GM23338 (cell line): ENCODE measurements at regions not wholly inside any gene's neighbourhood (a gene's known extent, or its start where the extent isn't known, plus 50 kb on each side); places are given as distances from the start of the nearest gene placed in this dataset.

Experiments used
- ATAC-seq: fragments of 200-7000 bp; cut with Tn5 transposase; 3 replicates; pipeline ENCODE4 v1.9.1; 2020
- DNase-seq: peaks from one replicate; pipeline ENCODE4 v3.0.0-alpha.2; 2015; ENCODE audit warnings: low spot score
- H2AFZ ChIP-seq: fragments of 200-600 bp; sonication (generic); 2 replicates; pipeline ENCODE4 v1.8.0; 2016; ENCODE audit warnings: antibody characterized with exemption, mild to moderate bottlenecking, moderate library complexity
- H3F3A ChIP-seq: fragments of 200-600 bp; sonication (generic); replicated peaks from 2 replicates; pipeline ENCODE4 v1.8.0; 2017; ENCODE audit warnings: antibody characterized with exemption, mixed run types, low read depth
- H3K27ac ChIP-seq: fragments of 200-600 bp; sonication (generic); 2 replicates; pipeline ENCODE4 v1.6.1; 2016; ENCODE audit warnings: low read depth
- H3K27me3 ChIP-seq: fragments of 200-600 bp; sonication (generic); 2 replicates; pipeline ENCODE4 v1.8.0; 2016; ENCODE audit warnings: mild to moderate bottlenecking, mixed run types, moderate library complexity; ENCODE audit not compliant: insufficient read depth
- H3K36me3 ChIP-seq: fragments of 200-600 bp; sonication (generic); 2 replicates; pipeline ENCODE4 v1.8.0; 2016; ENCODE audit warnings: mild to moderate bottlenecking; ENCODE audit not compliant: insufficient read depth
- H3K4me1 ChIP-seq: fragments of 200-600 bp; sonication (generic); 2 replicates; pipeline ENCODE4 v1.8.0; 2016; ENCODE audit warnings: mild to moderate bottlenecking, moderate library complexity; ENCODE audit not compliant: insufficient read depth
- H3K4me2 ChIP-seq: fragments of 200-600 bp; sonication (generic); 2 replicates; pipeline ENCODE4 v1.7.1; 2017; ENCODE audit warnings: mixed run types
- H3K4me3 ChIP-seq: fragments of 200-600 bp; sonication (generic); 2 replicates; pipeline ENCODE4 v1.6.1; 2016; ENCODE audit warnings: mixed run types
- H3K79me2 ChIP-seq: fragments of 200-600 bp; sonication (generic); replicated peaks from 2 replicates; pipeline ENCODE4 v1.8.0; 2017; ENCODE audit warnings: mild to moderate bottlenecking; ENCODE audit not compliant: insufficient read depth
- H3K9me2 ChIP-seq: fragments of 200-600 bp; sonication (generic); 2 replicates; pipeline ENCODE4 v1.8.0; 2017; ENCODE audit not compliant: insufficient read depth
- H4K20me1 ChIP-seq: fragments of 200-600 bp; sonication (generic); replicated peaks from 2 replicates; pipeline ENCODE4 v1.8.0; 2017; ENCODE audit warnings: mild to moderate bottlenecking; ENCODE audit not compliant: insufficient read depth
- H3K27ac Mint-ChIP-seq: 2 replicates; pipeline ENCODE4 v1.8.0; 2020; ENCODE audit warnings: inconsistent platforms, mild to moderate bottlenecking, moderate library complexity, mixed read lengths
- H3K27me3 Mint-ChIP-seq: 3 replicates; pipeline ENCODE4 v1.8.0; 2022; ENCODE audit warnings: low read depth, mild to moderate bottlenecking, moderate library complexity, mixed read lengths, inconsistent platforms; ENCODE audit not compliant: insufficient read depth, poor library complexity
- H3K36me3 Mint-ChIP-seq: 3 replicates; pipeline ENCODE4 v1.8.0; 2021; ENCODE audit warnings: low read depth, mild to moderate bottlenecking, inconsistent platforms, moderate library complexity, mixed read lengths
- H3K4me1 Mint-ChIP-seq: 3 replicates; pipeline ENCODE4 v1.8.0; 2020; ENCODE audit warnings: mild to moderate bottlenecking, inconsistent platforms, mixed read lengths
- H3K4me3 Mint-ChIP-seq: 3 replicates; pipeline ENCODE4 v1.8.0; 2021; ENCODE audit warnings: moderate library complexity, mild to moderate bottlenecking, inconsistent platforms, mixed read lengths
- H3K9me3 Mint-ChIP-seq: 3 replicates; pipeline ENCODE4 v1.8.0; 2020; ENCODE audit warnings: moderate library complexity, mild to moderate bottlenecking, inconsistent platforms, mixed read lengths
- CREB1 ChIP-seq: fragments of 250-450 bp; sonication (Bioruptor Pico); IDR thresholded peaks from 2 replicates; pipeline ENCODE4 v1.5.0; 2020; ENCODE audit warnings: low read depth, mild to moderate bottlenecking, moderate library complexity
- EZH2phosphoT487 ChIP-seq: fragments of 200-600 bp; sonication (generic); IDR thresholded peaks from one replicate; pipeline ENCODE4 v1.8.1; 2018; ENCODE audit warnings: antibody characterized with exemption; ENCODE audit not compliant: unreplicated experiment
- JUNB ChIP-seq: IDR thresholded peaks from one replicate; pipeline ENCODE4 v1.6.1; 2016; ENCODE audit warnings: antibody characterized with exemption; ENCODE audit not compliant: unreplicated experiment
- STAT1 ChIP-seq: IDR thresholded peaks from one replicate; pipeline ENCODE4 v1.6.1; 2016; ENCODE audit warnings: antibody characterized with exemption; ENCODE audit not compliant: unreplicated experiment
- ZNF114 ChIP-seq: fragments of 250-450 bp; sonication (Bioruptor Pico); IDR thresholded peaks from 2 replicates; pipeline ENCODE4 v1.5.0; 2020; ENCODE audit warnings: mild to moderate bottlenecking, moderate library complexity
- ZNF331 ChIP-seq: fragments of 250-450 bp; sonication (Bioruptor Pico); IDR thresholded peaks from 2 replicates; pipeline ENCODE4 v1.5.0; 2020; ENCODE audit warnings: low read depth, mild to moderate bottlenecking, moderate library complexity
- TF ChIP-seq, protein P1 (sequence below): fragments of 250-450 bp; sonication (Bioruptor Pico); IDR thresholded peaks from 2 replicates; pipeline ENCODE4 v1.5.0; 2020; ENCODE audit warnings: mild to moderate bottlenecking, moderate library complexity
- TF ChIP-seq, protein P2 (sequence below): IDR thresholded peaks from one replicate; pipeline ENCODE4 v1.6.1; 2018; ENCODE audit warnings: antibody characterized with exemption; ENCODE audit not compliant: unreplicated experiment
- TF ChIP-seq, protein P3 (sequence below), 2 experiments: fragments of 200-600 bp in 1 of 2; sonication (generic) in 1 of 2; conservative IDR thresholded peaks; 2 replicates each; pipeline versions ENCODE4 v1.5.1 to v1.6.1; 2016 to 2017; ENCODE audit warnings: antibody characterized with exemption in 2 of 2, low read depth in 2 of 2, mild to moderate bottlenecking in 2 of 2, moderate library complexity in 1 of 2

DNA sequence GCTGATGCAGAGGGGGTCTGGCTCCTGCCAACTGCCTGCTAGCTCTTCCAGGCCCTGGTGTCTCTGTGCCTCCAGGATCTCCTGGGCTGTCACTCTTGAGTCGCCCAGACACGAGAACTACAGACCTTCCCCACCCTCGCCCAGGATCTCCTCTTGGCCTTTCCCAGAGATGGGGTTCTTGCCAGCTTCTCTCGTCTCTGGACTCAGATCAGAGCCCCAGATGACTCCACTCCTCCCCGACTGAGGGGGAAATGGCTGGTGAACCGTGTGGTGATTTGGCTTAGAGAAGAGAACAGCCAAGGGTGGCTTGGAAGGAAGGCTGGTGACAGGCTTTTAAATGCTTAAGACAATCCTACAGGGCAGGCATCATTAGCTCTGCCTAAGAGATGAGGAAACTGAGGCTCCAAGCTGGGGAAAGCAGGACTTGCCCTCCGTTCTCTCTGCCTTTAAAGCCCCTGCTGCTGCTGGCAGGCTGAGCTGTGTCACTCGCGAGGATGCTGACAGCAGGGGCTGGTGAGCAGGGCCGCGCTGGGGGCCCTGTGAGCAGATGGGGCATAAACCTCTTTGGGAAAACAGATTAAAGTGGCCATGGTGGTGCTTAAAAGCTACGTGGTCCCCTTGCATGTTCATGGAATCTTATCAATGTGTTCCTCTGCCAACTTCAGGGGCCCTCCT lies 90.3 kb upstream of the THY1 start (continued):
- TF ChIP-seq, protein P1, sequence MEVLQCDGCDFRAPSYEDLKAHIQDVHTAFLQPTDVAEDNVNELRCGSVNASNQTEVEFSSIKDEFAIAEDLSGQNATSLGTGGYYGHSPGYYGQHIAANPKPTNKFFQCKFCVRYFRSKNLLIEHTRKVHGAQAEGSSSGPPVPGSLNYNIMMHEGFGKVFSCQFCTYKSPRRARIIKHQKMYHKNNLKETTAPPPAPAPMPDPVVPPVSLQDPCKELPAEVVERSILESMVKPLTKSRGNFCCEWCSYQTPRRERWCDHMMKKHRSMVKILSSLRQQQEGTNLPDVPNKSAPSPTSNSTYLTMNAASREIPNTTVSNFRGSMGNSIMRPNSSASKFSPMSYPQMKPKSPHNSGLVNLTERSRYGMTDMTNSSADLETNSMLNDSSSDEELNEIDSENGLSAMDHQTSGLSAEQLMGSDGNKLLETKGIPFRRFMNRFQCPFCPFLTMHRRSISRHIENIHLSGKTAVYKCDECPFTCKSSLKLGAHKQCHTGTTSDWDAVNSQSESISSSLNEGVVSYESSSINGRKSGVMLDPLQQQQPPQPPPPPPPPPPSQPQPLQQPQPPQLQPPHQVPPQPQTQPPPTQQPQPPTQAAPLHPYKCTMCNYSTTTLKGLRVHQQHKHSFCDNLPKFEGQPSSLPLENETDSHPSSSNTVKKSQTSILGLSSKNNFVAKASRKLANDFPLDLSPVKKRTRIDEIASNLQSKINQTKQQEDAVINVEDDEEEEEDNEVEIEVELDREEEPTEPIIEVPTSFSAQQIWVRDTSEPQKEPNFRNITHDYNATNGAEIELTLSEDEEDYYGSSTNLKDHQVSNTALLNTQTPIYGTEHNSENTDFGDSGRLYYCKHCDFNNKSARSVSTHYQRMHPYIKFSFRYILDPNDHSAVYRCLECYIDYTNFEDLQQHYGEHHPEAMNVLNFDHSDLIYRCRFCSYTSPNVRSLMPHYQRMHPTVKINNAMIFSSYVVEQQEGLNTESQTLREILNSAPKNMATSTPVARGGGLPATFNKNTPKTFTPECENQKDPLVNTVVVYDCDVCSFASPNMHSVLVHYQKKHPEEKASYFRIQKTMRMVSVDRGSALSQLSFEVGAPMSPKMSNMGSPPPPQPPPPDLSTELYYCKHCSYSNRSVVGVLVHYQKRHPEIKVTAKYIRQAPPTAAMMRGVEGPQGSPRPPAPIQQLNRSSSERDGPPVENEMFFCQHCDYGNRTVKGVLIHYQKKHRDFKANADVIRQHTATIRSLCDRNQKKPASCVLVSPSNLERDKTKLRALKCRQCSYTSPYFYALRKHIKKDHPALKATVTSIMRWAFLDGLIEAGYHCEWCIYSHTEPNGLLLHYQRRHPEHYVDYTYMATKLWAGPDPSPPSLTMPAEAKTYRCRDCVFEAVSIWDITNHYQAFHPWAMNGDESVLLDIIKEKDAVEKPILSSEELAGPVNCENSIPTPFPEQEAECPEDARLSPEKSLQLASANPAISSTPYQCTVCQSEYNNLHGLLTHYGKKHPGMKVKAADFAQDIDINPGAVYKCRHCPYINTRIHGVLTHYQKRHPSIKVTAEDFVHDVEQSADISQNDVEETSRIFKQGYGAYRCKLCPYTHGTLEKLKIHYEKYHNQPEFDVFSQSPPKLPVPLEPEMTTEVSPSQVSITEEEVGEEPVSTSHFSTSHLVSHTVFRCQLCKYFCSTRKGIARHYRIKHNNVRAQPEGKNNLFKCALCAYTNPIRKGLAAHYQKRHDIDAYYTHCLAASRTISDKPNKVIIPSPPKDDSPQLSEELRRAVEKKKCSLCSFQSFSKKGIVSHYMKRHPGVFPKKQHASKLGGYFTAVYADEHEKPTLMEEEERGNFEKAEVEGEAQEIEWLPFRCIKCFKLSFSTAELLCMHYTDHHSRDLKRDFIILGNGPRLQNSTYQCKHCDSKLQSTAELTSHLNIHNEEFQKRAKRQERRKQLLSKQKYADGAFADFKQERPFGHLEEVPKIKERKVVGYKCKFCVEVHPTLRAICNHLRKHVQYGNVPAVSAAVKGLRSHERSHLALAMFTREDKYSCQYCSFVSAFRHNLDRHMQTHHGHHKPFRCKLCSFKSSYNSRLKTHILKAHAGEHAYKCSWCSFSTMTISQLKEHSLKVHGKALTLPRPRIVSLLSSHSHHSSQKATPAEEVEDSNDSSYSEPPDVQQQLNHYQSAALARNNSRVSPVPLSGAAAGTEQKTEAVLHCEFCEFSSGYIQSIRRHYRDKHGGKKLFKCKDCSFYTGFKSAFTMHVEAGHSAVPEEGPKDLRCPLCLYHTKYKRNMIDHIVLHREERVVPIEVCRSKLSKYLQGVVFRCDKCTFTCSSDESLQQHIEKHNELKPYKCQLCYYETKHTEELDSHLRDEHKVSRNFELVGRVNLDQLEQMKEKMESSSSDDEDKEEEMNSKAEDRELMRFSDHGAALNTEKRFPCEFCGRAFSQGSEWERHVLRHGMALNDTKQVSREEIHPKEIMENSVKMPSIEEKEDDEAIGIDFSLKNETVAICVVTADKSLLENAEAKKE (CRISPR knock-in tag): no peak
- TF ChIP-seq, protein P2, sequence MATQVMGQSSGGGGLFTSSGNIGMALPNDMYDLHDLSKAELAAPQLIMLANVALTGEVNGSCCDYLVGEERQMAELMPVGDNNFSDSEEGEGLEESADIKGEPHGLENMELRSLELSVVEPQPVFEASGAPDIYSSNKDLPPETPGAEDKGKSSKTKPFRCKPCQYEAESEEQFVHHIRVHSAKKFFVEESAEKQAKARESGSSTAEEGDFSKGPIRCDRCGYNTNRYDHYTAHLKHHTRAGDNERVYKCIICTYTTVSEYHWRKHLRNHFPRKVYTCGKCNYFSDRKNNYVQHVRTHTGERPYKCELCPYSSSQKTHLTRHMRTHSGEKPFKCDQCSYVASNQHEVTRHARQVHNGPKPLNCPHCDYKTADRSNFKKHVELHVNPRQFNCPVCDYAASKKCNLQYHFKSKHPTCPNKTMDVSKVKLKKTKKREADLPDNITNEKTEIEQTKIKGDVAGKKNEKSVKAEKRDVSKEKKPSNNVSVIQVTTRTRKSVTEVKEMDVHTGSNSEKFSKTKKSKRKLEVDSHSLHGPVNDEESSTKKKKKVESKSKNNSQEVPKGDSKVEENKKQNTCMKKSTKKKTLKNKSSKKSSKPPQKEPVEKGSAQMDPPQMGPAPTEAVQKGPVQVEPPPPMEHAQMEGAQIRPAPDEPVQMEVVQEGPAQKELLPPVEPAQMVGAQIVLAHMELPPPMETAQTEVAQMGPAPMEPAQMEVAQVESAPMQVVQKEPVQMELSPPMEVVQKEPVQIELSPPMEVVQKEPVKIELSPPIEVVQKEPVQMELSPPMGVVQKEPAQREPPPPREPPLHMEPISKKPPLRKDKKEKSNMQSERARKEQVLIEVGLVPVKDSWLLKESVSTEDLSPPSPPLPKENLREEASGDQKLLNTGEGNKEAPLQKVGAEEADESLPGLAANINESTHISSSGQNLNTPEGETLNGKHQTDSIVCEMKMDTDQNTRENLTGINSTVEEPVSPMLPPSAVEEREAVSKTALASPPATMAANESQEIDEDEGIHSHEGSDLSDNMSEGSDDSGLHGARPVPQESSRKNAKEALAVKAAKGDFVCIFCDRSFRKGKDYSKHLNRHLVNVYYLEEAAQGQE: no peak

DNA sequence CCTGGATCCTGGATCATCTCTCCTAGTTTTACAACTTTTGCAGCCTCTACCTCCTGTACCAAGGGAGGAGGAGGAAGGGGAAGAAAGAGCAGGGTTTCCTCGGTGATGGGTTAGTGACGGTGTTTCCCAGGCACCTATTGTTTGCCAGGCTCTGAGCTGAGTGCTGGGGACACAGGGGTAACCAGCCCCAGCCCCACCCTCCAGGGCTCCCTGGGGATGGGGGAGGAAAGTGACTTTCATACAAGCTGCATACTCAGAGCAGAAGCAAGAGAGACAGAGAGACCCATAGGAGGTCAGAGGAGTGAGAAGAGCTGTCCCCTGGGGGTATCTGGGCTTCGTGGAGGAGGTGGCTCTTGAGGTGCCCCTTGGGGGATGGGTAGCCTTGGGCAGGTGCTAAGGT lies 89.4 kb upstream of the THY1 start:
- Mint-ChIP-seq H3K36me3 (no peaks in the 10 kb centered on the region), H3K4me3 (no peak overlapping the region), H3K4me1 (peaks cover 8% of the 10 kb centered on the region), H3K27ac (no peak overlapping the region), H3K27me3 (peaks cover 7% of the 10 kb centered on the region), H3K9me3 (peaks cover 11% of the 10 kb centered on the region)
- Histone ChIP-seq H4K20me1 (no peaks in the 10 kb centered on the region; the same call in 1 of the 2 replicates), H3K27me3 (no peaks in the 10 kb centered on the region), H3K4me1 (peaks cover 3% of the 10 kb centered on the region; the same call in 1 of the 2 replicates), H2AFZ (no peak overlapping the region), H3K9me2 (no peaks in the 10 kb centered on the region), H3K4me3 (no peak overlapping the region), H3K79me2 (no peaks in the 10 kb centered on the region), H3F3A (no peaks in the 10 kb centered on the region), H3K27ac (no peak overlapping the region), H3K36me3 (no peaks in the 10 kb centered on the region), H3K4me2 (no peak overlapping the region)
- ATAC-seq: peak; percentile 56
- no peak for DNase-seq
- no peak for TF ChIP-seq STAT1
- no peak for TF ChIP-seq EZH2phosphoT487
- no peak for TF ChIP-seq JUNB
- no peak for TF ChIP-seq ZNF331 (CRISPR knock-in tag)
- TF ChIP-seq CREB1 (CRISPR knock-in tag): no peak
- TF ChIP-seq, protein P2: no peak
- TF ChIP-seq ZNF114 (CRISPR knock-in tag): no peak
- TF ChIP-seq, protein P3, sequence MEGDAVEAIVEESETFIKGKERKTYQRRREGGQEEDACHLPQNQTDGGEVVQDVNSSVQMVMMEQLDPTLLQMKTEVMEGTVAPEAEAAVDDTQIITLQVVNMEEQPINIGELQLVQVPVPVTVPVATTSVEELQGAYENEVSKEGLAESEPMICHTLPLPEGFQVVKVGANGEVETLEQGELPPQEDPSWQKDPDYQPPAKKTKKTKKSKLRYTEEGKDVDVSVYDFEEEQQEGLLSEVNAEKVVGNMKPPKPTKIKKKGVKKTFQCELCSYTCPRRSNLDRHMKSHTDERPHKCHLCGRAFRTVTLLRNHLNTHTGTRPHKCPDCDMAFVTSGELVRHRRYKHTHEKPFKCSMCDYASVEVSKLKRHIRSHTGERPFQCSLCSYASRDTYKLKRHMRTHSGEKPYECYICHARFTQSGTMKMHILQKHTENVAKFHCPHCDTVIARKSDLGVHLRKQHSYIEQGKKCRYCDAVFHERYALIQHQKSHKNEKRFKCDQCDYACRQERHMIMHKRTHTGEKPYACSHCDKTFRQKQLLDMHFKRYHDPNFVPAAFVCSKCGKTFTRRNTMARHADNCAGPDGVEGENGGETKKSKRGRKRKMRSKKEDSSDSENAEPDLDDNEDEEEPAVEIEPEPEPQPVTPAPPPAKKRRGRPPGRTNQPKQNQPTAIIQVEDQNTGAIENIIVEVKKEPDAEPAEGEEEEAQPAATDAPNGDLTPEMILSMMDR (conservative IDR thresholded peaks at IDR 0.05; ENCODE audit: low read depth in 2 of 2): no peak
